Parathyroid adenoma (tissue), 2 donors: ENCODE measurements at regions not wholly inside any gene's neighbourhood (a gene's known extent, or its start where the extent isn't known, plus 50 kb on each side); places are given as distances from the start of the nearest gene placed in this dataset.
"Not testable (repeated sequence)": the region's sequence is repeated elsewhere in the genome, so short reads cannot be mapped to it uniquely, and the experiment has no call there.

Experiments
- H2AFZ ChIP-seq: fragments of 300-600 bp; sonication (generic); one replicate; pipeline ENCODE4 v1.7.0; 2017; ENCODE audit warnings: antibody characterized with exemption, mild to moderate bottlenecking
- H3K27ac ChIP-seq: fragments of 300-600 bp; sonication (generic); one replicate; pipeline ENCODE4 v1.7.0; 2017
- H3K27me3 ChIP-seq: fragments of 300-600 bp; sonication (generic); one replicate; pipeline ENCODE4 v1.7.0; 2017; ENCODE audit warnings: low read length; ENCODE audit not compliant: control insufficient read depth, insufficient read depth
- H3K36me3 ChIP-seq: fragments of 300-600 bp; sonication (generic); one replicate; pipeline ENCODE4 v1.7.0; 2017; ENCODE audit warnings: low read length; ENCODE audit not compliant: control insufficient read depth, insufficient read depth
- H3K4me1 ChIP-seq: fragments of 300-600 bp; sonication (generic); one replicate; pipeline ENCODE4 v1.7.0; 2017; ENCODE audit warnings: control low read depth
- H3K4me2 ChIP-seq: fragments of 300-600 bp; sonication (generic); one replicate; pipeline ENCODE4 v1.7.0; 2017; ENCODE audit warnings: low read length
- H3K4me3 ChIP-seq: fragments of 300-600 bp; sonication (generic); one replicate; pipeline ENCODE4 v1.7.0; 2017; ENCODE audit warnings: low read depth, low read length
- H3K79me2 ChIP-seq: fragments of 300-600 bp; sonication (generic); one replicate; pipeline ENCODE4 v1.7.0; 2017; ENCODE audit warnings: control low read depth
- H3K9ac ChIP-seq: fragments of 300-600 bp; sonication (generic); one replicate; pipeline ENCODE4 v1.7.0; 2017; ENCODE audit warnings: mild to moderate bottlenecking
- H3K9me3 ChIP-seq: fragments of 300-600 bp; sonication (generic); one replicate; pipeline ENCODE4 v1.7.0; 2017; ENCODE audit warnings: low read length; ENCODE audit not compliant: control insufficient read depth
- TF ChIP-seq, protein P1 (sequence below): fragments of 300-600 bp; sonication (generic); IDR thresholded peaks from one replicate; pipeline ENCODE4 v1.7.0; 2017; ENCODE audit warnings: antibody characterized with exemption, mild to moderate bottlenecking
- donor health status: primary hyperparathyroidism.

DNA sequence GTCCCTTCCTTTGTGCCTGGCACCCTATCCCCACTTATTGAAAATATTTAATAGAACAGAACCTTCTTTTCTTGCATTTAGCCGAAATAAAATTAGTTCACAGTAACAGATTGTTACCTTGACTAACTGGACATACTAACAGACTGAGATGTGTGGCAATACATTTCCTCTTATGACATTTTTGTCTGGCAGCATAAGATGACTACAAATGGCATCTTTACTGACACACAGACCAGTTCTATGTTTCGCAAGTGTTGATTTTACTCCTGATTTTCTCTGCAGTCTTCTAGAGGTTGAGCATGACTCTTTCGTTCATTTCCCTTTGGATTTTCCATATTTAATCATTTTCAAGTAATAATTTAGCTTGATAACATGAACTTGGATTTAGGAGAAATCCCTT is 474.6 kb downstream of the CBLN4 start:
- Histone ChIP-seq H3K9ac (no peak overlapping the region), H3K27me3 (no peaks in the 10 kb centered on the region), H3K9me3 (no peaks in the 10 kb centered on the region), H3K27ac (no peak overlapping the region), H3K79me2 (no peaks in the 10 kb centered on the region), H3K4me2 (no peak overlapping the region), H3K36me3 (no peaks in the 10 kb centered on the region), H3K4me1 (no peaks in the 10 kb centered on the region), H2AFZ (no peak overlapping the region), H3K4me3 (no peak overlapping the region)
- TF ChIP-seq, protein P1, sequence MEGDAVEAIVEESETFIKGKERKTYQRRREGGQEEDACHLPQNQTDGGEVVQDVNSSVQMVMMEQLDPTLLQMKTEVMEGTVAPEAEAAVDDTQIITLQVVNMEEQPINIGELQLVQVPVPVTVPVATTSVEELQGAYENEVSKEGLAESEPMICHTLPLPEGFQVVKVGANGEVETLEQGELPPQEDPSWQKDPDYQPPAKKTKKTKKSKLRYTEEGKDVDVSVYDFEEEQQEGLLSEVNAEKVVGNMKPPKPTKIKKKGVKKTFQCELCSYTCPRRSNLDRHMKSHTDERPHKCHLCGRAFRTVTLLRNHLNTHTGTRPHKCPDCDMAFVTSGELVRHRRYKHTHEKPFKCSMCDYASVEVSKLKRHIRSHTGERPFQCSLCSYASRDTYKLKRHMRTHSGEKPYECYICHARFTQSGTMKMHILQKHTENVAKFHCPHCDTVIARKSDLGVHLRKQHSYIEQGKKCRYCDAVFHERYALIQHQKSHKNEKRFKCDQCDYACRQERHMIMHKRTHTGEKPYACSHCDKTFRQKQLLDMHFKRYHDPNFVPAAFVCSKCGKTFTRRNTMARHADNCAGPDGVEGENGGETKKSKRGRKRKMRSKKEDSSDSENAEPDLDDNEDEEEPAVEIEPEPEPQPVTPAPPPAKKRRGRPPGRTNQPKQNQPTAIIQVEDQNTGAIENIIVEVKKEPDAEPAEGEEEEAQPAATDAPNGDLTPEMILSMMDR = no peak

DNA sequence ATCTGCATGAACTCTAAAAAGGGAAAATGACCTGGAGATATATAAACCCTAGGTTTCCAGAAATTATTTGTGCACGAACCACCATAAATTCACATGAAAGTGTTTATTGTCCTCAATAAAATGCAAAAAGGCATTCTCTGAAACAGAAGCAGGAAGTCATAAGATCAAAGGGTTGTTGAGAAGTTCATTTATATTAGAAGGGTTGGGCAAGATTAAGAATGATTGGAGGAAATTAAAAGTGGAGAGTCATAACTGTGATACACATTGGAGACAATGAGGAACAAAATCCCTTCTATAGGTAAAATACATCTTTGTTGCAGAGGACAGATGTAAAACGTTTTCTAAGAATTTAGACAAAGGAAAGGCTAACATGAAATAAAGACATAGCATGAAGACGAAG is 476.8 kb downstream of the CBLN4 start:
- no peak overlapping the region for H3K27ac ChIP-seq

DNA sequence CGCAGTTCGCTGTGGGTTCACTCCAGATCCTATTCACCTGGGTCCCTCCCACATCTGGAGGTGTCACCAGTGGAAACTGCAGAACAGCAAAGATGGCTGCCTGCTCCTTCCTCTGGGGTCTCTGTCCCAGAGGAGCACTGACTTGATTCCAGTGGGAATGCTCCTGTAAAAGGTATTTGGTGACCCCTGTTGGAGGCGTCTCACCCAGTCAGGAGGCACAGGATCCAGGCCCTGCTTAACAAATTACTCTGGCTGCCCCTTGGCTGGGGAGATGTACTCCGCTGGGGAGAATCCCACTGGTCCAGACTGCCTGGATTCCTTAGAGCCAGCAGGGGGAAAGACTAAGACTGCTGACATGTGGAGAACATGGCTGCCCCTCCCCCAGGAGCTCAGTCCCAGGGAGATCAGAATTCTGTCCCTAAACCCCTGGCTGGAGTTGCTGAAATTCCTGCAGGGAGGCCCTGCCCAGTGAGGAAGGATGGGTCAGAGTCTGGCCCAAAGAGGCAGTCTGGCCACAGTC is 483.0 kb downstream of the CBLN4 start:
- Histone ChIP-seq H3K4me2 (no peak overlapping the region), H3K4me1 (no peaks in the 10 kb centered on the region), H3K9ac (no peak overlapping the region), H3K27ac (no peak overlapping the region), H3K36me3 (no peaks in the 10 kb centered on the region), H3K9me3 (no peaks in the 10 kb centered on the region), H3K79me2 (no peaks in the 10 kb centered on the region), H3K27me3 (no peaks in the 10 kb centered on the region), H2AFZ (no peak overlapping the region), H3K4me3 (no peak overlapping the region)
- TF ChIP-seq, protein P1 = no peak

More for the DNA sequence above, 476.8 kb downstream of the CBLN4 start:
- Histone ChIP-seq H3K4me2 (no peak overlapping the region), H3K36me3 (no peaks in the 10 kb centered on the region), H3K4me3 (no peak overlapping the region), H3K79me2 (no peaks in the 10 kb centered on the region), H3K27me3 (no peaks in the 10 kb centered on the region), H3K9me3 (no peaks in the 10 kb centered on the region), H3K9ac (no peak overlapping the region), H2AFZ (no peak overlapping the region), H3K4me1 (no peaks in the 10 kb centered on the region)
- TF ChIP-seq, protein P1 = no peak

DNA sequence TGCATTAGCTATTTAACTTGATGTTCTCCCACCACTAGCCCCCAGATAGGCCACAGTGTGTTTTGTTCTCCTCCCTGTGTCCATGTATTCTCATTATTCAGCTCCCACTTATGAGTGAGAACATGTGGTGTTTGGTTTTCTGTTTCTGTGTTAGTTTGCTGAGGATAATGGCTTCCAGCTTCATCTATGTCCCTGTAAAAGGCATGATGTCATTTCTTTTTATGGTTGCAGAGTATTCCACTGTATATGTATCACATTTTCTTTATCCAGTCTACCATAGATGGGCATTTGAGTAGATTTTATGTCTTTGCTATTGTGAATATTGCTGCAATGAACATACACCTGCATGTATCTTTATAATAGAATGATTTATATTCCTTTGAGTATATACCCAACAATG is 487.7 kb downstream of the CBLN4 start:
- H3K4me1 ChIP-seq, H3K36me3 ChIP-seq, H3K27ac ChIP-seq, H3K4me2 ChIP-seq, H3K79me2 ChIP-seq, H3K27me3 ChIP-seq, H3K4me3 ChIP-seq, H3K9me3 ChIP-seq, H2AFZ ChIP-seq, H3K9ac ChIP-seq: not testable (repeated sequence)

DNA sequence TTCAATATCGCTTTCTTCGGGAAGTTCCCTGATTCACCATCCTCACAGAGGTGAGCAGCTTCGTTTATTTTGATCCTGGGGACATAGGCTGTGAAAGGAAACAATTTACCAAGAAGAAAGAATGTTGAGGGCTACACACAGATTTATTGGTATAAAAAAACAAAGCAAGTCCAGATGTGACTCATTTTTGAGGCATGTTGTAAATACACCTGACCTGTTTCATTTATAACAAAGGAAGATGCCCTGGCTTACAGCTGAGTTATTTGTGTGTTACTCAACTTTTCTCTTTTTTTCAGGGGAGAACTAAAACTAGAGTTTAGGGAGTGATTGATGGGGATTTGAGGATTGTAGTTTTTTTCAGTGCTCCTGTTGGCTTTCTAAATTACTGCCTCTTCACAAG is 489.5 kb downstream of the CBLN4 start:
- Histone ChIP-seq H3K4me3 (no peak overlapping the region), H3K27ac (no peak overlapping the region), H3K4me2 (no peak overlapping the region), H3K9ac (no peak overlapping the region), H3K27me3 (no peaks in the 10 kb centered on the region), H3K79me2 (no peaks in the 10 kb centered on the region), H2AFZ (no peak overlapping the region), H3K9me3 (no peaks in the 10 kb centered on the region), H3K36me3 (no peaks in the 10 kb centered on the region), H3K4me1 (no peaks in the 10 kb centered on the region)
- TF ChIP-seq, protein P1 = no peak
